ENCODE measurements at regions not wholly inside any gene's neighbourhood (a gene's known extent, or its start where the extent isn't known, plus 50 kb on each side); places are given as distances from the start of the nearest gene placed in this dataset.

DNA sequence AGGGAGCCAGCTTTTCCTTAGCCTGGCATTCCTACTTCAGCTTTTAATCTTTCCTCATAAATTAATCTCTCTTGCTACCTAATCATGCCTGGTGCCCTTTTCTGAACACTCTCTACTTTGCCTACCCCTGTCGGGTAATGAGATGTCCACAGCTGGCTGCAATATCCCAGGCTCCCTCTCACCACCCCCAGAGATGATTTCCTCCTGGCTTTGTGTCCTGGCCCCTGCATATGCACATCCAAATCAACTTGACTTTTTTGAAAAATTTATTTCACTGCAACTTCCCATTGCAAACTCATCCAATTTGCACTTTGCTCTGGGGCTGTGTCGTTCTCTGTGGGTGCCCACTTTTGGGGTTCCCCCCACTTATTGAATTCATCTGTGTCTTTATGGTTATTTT lies 218.1 kb upstream of the SKOR2 start:
- TF ChIP-seq POLR2A (IDR thresholded peaks at IDR 0.05) (no peak), CTCF (IDR thresholded peaks at IDR 0.05 in 4 of 5, conservative IDR thresholded peaks at IDR 0.05 in 1 of 5) (no peak)

Data from gastrocnemius medialis (tissue), 4 donors.